SJSA1 (cell line): ENCODE measurements at regions not wholly inside any gene's neighbourhood (a gene's known extent, or its start where the extent isn't known, plus 50 kb on each side); places are given as distances from the start of the nearest gene placed in this dataset.

Experiments used
- DNase-seq, 2 experiments: peaks; one replicate each; pipeline ENCODE4 v3.0.0-alpha.2; 2015 to 2020; ENCODE audit warnings: low spot score in 2 of 2, low read depth in 1 of 2
- H3K27ac ChIP-seq: fragments of 250-450 bp; sonication (Bioruptor Pico); 2 replicates; pipeline ENCODE4 v1.5.1; 2020; ENCODE audit warnings: mild to moderate bottlenecking, moderate library complexity
- H3K27me3 ChIP-seq: fragments of 250-450 bp; sonication (Bioruptor Pico); replicated peaks from 2 replicates; pipeline ENCODE4 v1.5.1; 2020; ENCODE audit warnings: mild to moderate bottlenecking, moderate library complexity
- H3K36me3 ChIP-seq: fragments of 250-450 bp; sonication (Bioruptor Pico); 2 replicates; pipeline ENCODE4 v1.5.1; 2020; ENCODE audit warnings: mild to moderate bottlenecking
- H3K4me1 ChIP-seq: fragments of 250-450 bp; sonication (Bioruptor Pico); replicated peaks from 2 replicates; pipeline ENCODE4 v1.6.1; 2021; ENCODE audit warnings: mild to moderate bottlenecking
- H3K4me3 ChIP-seq: fragments of 250-450 bp; sonication (Bioruptor Pico); 2 replicates; pipeline ENCODE4 v1.5.1; 2020; ENCODE audit warnings: mild to moderate bottlenecking
- H3K9me3 ChIP-seq: fragments of 250-450 bp; sonication (Bioruptor Pico); replicated peaks from 2 replicates; pipeline ENCODE4 v1.5.1; 2020; ENCODE audit warnings: mild to moderate bottlenecking

- Histone ChIP-seq H3K27ac (no peak overlapping the region), H3K9me3 (no peaks in the 10 kb centered on the region), H3K4me1 (peaks cover 67% of the 10 kb centered on the region), H3K4me3 (no peak overlapping the region), H3K27me3 (no peaks in the 10 kb centered on the region), H3K36me3 (no peaks in the 10 kb centered on the region)
- DNase-seq = no peak
Observed at GRCh38 chr2:191615596-191615995, 62.3 kb upstream of the NABP1 start.

DNA sequence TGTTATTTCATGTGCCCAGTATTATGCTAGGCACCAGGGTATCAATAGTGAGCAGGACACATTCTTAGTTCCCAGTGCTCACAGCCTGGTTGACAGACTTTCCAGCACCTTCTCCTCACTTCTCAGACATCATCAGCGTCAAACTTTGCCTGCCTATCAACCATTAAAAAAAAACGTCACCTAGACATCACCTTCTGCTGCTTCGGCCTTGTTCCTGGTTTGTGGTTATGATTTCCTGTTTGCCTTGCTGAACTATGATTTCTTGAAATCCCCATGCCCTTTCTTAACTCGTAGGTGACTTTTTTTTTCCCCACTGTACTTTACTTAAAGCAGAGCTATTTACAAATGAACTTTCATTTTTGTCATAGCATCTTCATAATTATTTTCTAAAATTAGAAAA is 60.4 kb upstream of the NABP1 start:
- H3K36me3 ChIP-seq = no peaks in the 10 kb centered on the region
- no peak overlapping the region for H3K4me3 ChIP-seq
- H3K4me1 ChIP-seq = peaks cover 74% of the 10 kb centered on the region
- peak overlapping the region; percentile 94 for H3K27ac ChIP-seq
- no peaks in the 10 kb centered on the region for H3K9me3 ChIP-seq
- DNase-seq = peak in 1 of 2 experiments; percentile 51
- no peaks in the 10 kb centered on the region for H3K27me3 ChIP-seq

DNA sequence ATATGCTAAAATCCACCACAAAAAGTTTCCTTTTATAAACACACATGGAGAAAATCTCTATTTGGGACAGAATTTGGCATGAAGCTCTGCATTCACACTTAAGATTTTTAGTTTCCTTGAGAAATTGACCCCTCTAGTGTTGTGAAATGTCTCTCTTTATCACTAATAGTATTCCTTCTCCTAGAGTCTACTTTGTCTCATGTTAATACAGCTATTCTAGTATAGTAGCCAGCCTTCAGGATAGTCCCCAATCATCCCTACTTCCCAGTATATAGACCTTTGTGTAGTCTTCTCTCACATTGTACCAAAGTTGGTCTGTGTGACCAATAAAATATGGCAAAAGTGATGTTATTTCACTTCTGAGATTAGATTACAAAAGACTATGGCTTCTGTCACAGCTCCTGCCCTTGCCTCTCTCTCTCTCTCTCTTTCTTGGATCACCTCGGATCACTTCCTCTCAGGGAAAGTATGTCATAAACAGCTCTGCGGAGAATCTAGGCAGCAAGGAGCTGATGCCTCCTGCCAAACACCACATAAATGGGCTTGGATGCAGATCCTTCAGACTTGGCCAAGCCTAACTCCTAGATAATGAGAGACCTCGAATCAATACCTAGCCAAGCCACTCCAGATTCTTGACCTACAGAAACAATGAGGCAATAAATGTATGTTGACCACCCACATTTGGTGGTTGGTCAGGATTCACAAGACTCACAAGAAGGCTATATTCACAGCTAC is 59.7 kb upstream of the NABP1 start:
- Histone ChIP-seq H3K27ac (peak overlapping the region; percentile 94), H3K4me1 (peaks cover 69% of the 10 kb centered on the region), H3K9me3 (no peaks in the 10 kb centered on the region), H3K4me3 (no peak overlapping the region), H3K27me3 (no peaks in the 10 kb centered on the region), H3K36me3 (no peaks in the 10 kb centered on the region)
- peak; percentile 71 to 95 for DNase-seq

GRCh38 chr2:191618786-191619185 is 59.1 kb upstream of the NABP1 start:
- Histone ChIP-seq H3K9me3 (no peaks in the 10 kb centered on the region), H3K4me1 (peaks cover 64% of the 10 kb centered on the region), H3K4me3 (no peak overlapping the region), H3K27me3 (no peaks in the 10 kb centered on the region), H3K27ac (peak overlapping the region; percentile 94), H3K36me3 (no peaks in the 10 kb centered on the region)
- no peak for DNase-seq

GRCh38 chr2:191620144-191620543 is 57.8 kb upstream of the NABP1 start:
- peak; percentile 86 to 92 for DNase-seq

DNA sequence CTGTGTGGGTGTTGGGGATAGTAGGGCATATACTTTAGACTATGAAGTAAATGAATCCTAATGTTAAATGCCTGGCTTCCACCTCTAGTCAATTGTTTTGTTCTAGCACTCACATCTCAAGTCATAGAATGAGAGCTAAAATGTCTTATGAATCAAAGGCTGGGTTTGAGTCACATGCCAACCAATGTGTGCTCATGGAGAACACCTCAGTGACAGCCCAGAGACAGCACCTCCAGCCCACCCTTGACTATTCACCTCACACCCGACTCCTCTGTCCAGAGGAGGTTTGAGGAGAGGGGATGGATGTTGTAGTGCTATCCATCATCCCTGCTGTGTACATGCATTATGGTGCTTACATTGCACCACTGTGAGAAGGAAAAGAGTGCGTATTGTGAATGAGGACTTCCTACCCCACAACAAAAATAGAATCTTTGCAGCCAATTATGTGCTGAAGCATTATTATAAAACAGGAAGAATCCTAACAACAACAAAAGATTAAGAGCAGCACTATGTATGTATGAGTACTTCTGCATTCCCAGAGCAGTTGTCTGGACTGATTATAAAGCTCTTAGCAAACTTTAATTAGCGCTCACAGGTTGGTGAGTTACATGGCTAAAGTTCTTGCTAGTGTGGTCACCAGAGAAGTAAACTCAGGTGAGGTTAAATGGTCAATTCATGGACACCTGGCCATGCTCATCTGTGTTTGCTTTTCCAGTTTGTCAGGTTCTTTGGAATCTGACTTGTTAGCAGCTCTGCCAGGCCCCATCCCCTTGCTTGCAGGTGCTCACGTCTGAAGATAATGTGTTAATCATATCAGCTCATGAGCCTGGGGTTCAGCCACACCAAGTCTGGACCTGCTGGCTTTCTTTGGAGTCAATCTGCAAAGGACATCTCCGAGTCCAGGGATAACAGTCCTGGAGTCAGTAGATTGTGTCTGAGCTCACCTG is 55.3 kb upstream of the NABP1 start:
- DNase-seq = no peak
- Histone ChIP-seq H3K27me3 (no peaks in the 10 kb centered on the region), H3K4me3 (no peak overlapping the region), H3K36me3 (no peaks in the 10 kb centered on the region), H3K27ac (no peak overlapping the region), H3K9me3 (no peaks in the 10 kb centered on the region), H3K4me1 (peaks cover 81% of the 10 kb centered on the region)

More at GRCh38 chr2:191620144-191620543, 57.8 kb upstream of the NABP1 start:
- Histone ChIP-seq H3K9me3 (no peaks in the 10 kb centered on the region), H3K27me3 (no peaks in the 10 kb centered on the region), H3K36me3 (no peaks in the 10 kb centered on the region), H3K27ac (peak overlapping the region; percentile 94), H3K4me3 (no peak overlapping the region), H3K4me1 (peaks cover 67% of the 10 kb centered on the region)

- no peaks in the 10 kb centered on the region for H3K36me3 ChIP-seq
- no peaks in the 10 kb centered on the region for H3K9me3 ChIP-seq
- peak overlapping the region; percentile 82 for H3K27ac ChIP-seq
- H3K4me3 ChIP-seq = no peak overlapping the region
- H3K27me3 ChIP-seq = no peaks in the 10 kb centered on the region
- DNase-seq = peak; percentile 73 to 81
- H3K4me1 ChIP-seq = peaks cover 63% of the 10 kb centered on the region
Observed at GRCh38 chr2:191625016-191625415, 52.9 kb upstream of the NABP1 start.

- peak overlapping the region; percentile 82 for H3K27ac ChIP-seq
- no peak overlapping the region for H3K4me3 ChIP-seq
- H3K4me1 ChIP-seq = peaks cover 63% of the 10 kb centered on the region
- H3K36me3 ChIP-seq = no peaks in the 10 kb centered on the region
- H3K9me3 ChIP-seq = no peaks in the 10 kb centered on the region
- DNase-seq = no peak
- H3K27me3 ChIP-seq = no peaks in the 10 kb centered on the region
Observed at GRCh38 chr2:191625446-191625845, 52.5 kb upstream of the NABP1 start.

- H3K4me1 ChIP-seq = peaks cover 63% of the 10 kb centered on the region
- H3K27me3 ChIP-seq = no peaks in the 10 kb centered on the region
- H3K36me3 ChIP-seq = no peaks in the 10 kb centered on the region
- H3K4me3 ChIP-seq = no peak overlapping the region
- no peaks in the 10 kb centered on the region for H3K9me3 ChIP-seq
- H3K27ac ChIP-seq = peak overlapping the region; percentile 82
- peak in 1 of 2 experiments; percentile 58 for DNase-seq
Observed at GRCh38 chr2:191626497-191627151, 51.3 kb upstream of the NABP1 start.

DNA sequence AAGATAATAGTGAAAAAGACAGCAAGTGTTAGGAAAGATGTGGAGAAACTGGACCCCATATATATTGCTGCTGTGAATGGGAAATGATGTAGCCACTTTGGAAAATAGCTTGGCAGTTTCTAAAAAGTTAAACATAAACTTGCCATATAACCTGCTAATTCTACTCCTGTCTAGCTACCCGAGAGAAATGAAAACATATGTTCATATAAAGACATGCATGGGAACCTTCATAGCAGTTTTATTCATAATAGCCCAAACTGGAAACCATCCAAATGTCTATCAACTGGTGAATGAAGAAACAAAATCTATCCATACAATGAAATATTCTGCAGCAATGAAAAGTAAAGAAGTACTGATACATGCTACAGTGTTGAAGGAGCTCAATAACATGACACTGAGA is 50.4 kb upstream of the NABP1 start:
- no peaks in the 10 kb centered on the region for H3K36me3 ChIP-seq

More for the DNA sequence above, 50.4 kb upstream of the NABP1 start:
- Histone ChIP-seq H3K27me3 (no peaks in the 10 kb centered on the region), H3K9me3 (no peaks in the 10 kb centered on the region), H3K27ac (0 out of 2 replicates have a peak overlapping the region, but pooled peaks have one; percentile 82), H3K4me1 (peaks cover 61% of the 10 kb centered on the region), H3K4me3 (no peak overlapping the region)
- DNase-seq = no peak
